Keratinocyte (primary cell): ENCODE measurements at regions not wholly inside any gene's neighbourhood (a gene's known extent, or its start where the extent isn't known, plus 50 kb on each side); places are given as distances from the start of the nearest gene placed in this dataset.
"Not testable (repeated sequence)": the region's sequence is repeated elsewhere in the genome, so short reads cannot be mapped to it uniquely, and the experiment has no call there.

Experiments
- DNase-seq: peaks from one replicate; pipeline ENCODE4 v3.0.0-alpha.2; 2011; ENCODE audit warnings: low read depth, missing footprints, low spot score
- FAIRE-seq: peaks from 2 replicates; lab custom pipeline; 2011; peaks lifted over from hg19 to GRCh38; lab: Jason Lieb, UNC
- H2AFZ ChIP-seq: 2 replicates; pipeline ENCODE4 v1.6.0; 2012; ENCODE audit warnings: low read length, control low read depth, inconsistent platforms; ENCODE audit not compliant: control insufficient read depth
- H3K27ac ChIP-seq: 2 replicates; pipeline ENCODE4 v1.5.1; 2011; ENCODE audit warnings: low read length; ENCODE audit not compliant: control insufficient read depth, insufficient read depth
- H3K27me3 ChIP-seq: 3 replicates; pipeline ENCODE4 v1.6.0; 2011; ENCODE audit warnings: low read length; ENCODE audit not compliant: control insufficient read depth, insufficient read depth; ENCODE audit errors: extremely low read depth
- H3K36me3 ChIP-seq, 2 experiments: 2 replicates in 1 of 2; 3 replicates in 1 of 2; pipeline ENCODE4 v1.5.1; 2011; ENCODE audit warnings: low read length in 2 of 2, mild to moderate bottlenecking in 1 of 2; ENCODE audit not compliant: control insufficient read depth in 2 of 2, insufficient read depth in 2 of 2; ENCODE audit errors: extremely low read depth in 1 of 2
- H3K4me1 ChIP-seq: 3 replicates; pipeline ENCODE4 v1.5.1; 2011; ENCODE audit warnings: low read length; ENCODE audit not compliant: control insufficient read depth, insufficient read depth; ENCODE audit errors: extremely low read depth
- H3K4me2 ChIP-seq: 3 replicates; pipeline ENCODE4 v1.6.0; 2011; ENCODE audit warnings: low read depth, low read length; ENCODE audit not compliant: control insufficient read depth, insufficient read depth; ENCODE audit errors: extremely low read depth
- H3K4me3 ChIP-seq, 3 experiments: fragments of 200-600 bp in 1 of 3; sonication (generic) in 1 of 3; 2 replicates in 2 of 3; 3 replicates in 1 of 3; pipeline ENCODE4 v1.5.1; 2011 to 2016; ENCODE audit warnings: low read length in 3 of 3, mild to moderate bottlenecking in 3 of 3, control low read depth in 2 of 3, inconsistent platforms in 1 of 3, low read depth in 1 of 3, mixed read lengths in 1 of 3, mixed run types in 1 of 3, moderate library complexity in 1 of 3; ENCODE audit not compliant: control insufficient read depth in 2 of 3, insufficient read depth in 2 of 3; ENCODE audit errors: extremely low read depth in 1 of 3
- H3K79me2 ChIP-seq: 2 replicates; pipeline ENCODE4 v1.6.0; 2012; ENCODE audit warnings: low read length; ENCODE audit not compliant: control insufficient read depth, insufficient read depth
- H3K9ac ChIP-seq: 3 replicates; pipeline ENCODE4 v1.6.0; 2011; ENCODE audit warnings: low read length; ENCODE audit not compliant: control insufficient read depth, insufficient read depth; ENCODE audit errors: extremely low read depth
- H3K9me1 ChIP-seq: 3 replicates; pipeline ENCODE4 v1.6.0; 2011; ENCODE audit warnings: low read length; ENCODE audit not compliant: control insufficient read depth, insufficient read depth; ENCODE audit errors: extremely low read depth
- H3K9me3 ChIP-seq: 2 replicates; pipeline ENCODE4 v1.5.1; 2012; ENCODE audit warnings: low read depth, low read length; ENCODE audit not compliant: control insufficient read depth
- H4K20me1 ChIP-seq: 3 replicates; pipeline ENCODE4 v1.6.0; 2011; ENCODE audit warnings: low read length; ENCODE audit not compliant: control insufficient read depth, insufficient read depth; ENCODE audit errors: extremely low read depth
- CTCF ChIP-seq, 3 experiments: IDR thresholded peaks in 1 of 3; conservative IDR thresholded peaks in 1 of 3; optimal IDR thresholded peaks in 1 of 3; 2 replicates in 2 of 3; 3 replicates in 1 of 3; pipeline versions ENCODE3 to v1.5.1; 2011; ENCODE audit warnings: low read length in 3 of 3, mild to moderate bottlenecking in 3 of 3, moderate library complexity in 2 of 3, control low read depth in 1 of 3, inconsistent platforms in 1 of 3; ENCODE audit not compliant: insufficient read depth in 2 of 3; ENCODE audit errors: extremely low read depth in 1 of 3
- EZH2 ChIP-seq: IDR thresholded peaks from one replicate; pipeline ENCODE4 v1.6.1; 2012; ENCODE audit warnings: inconsistent platforms, mild to moderate bottlenecking, low read length, moderate library complexity
- dilution Hi-C: fragments of 300-500 bp; cut with MboI; formaldehyde crosslinking; loops from one replicate; pipeline ENCODE4 v1.7.0; 2020; ENCODE audit warnings: low sequenced_read_pairs; ENCODE audit not compliant: extremely low pct_ligation_motif_present

DNA sequence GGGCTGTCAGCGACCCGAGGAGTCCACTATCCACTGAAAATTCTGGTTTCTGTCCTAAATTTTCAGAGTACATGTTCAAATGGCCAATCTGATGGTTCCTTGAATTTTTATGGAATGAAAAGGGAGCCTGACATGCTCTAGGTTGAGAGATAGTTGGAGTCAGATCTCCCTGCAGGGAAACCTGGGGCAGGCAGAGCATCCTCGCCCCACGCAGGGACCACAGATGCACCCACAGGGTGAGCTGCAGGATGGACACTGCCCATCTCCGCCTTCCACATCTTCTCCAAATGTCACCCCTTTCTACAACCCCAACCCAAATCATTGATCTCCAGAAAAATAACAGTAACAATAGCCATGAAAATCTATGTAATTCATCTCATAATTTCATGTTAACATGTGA lies 114.2 kb upstream of the IGLL5 start:
- DNase-seq, result no peak

GRCh38 chr22:22773979-22774604 lies 113.5 kb upstream of the IGLL5 start:
- Histone ChIP-seq H3K4me2 (no peak overlapping the region), H4K20me1 (no peaks in the 10 kb centered on the region), H3K27me3 (no peaks in the 10 kb centered on the region), H3K27ac (no peak overlapping the region), H3K36me3 (no peaks in the 10 kb centered on the region), H3K9me3 (no peaks in the 10 kb centered on the region), H3K79me2 (no peaks in the 10 kb centered on the region), H3K9ac (no peak overlapping the region), H2AFZ (no peak overlapping the region), H3K4me3 (no peak overlapping the region), H3K4me1 (no peaks in the 10 kb centered on the region), H3K9me1 (no peaks in the 10 kb centered on the region)
- TF ChIP-seq EZH2 (no peak), CTCF (optimal IDR thresholded peaks at IDR 0.05 in 1 of 3, IDR thresholded peaks at IDR 0.05 in 1 of 3, conservative IDR thresholded peaks at IDR 0.05 in 1 of 3; ENCODE audit: extremely low read depth in 1 of 3, insufficient read depth in 2 of 3, low read length in 3 of 3) (no peak)
- DNase-seq (no peak), FAIRE-seq (no peak)
- dilution Hi-C loops, result no loop called here

More for the DNA sequence above, 114.2 kb upstream of the IGLL5 start:
- no peaks in the 10 kb centered on the region for H3K9me3 ChIP-seq
- dilution Hi-C loops, result no loop called here
- no peak overlapping the region for H3K4me2 ChIP-seq
- H3K9me1 ChIP-seq, result no peaks in the 10 kb centered on the region
- H3K4me3 ChIP-seq, result no peak overlapping the region
- no peaks in the 10 kb centered on the region for H3K36me3 ChIP-seq
- H4K20me1 ChIP-seq, result no peaks in the 10 kb centered on the region
- no peak for FAIRE-seq
- no peak overlapping the region for H2AFZ ChIP-seq
- H3K79me2 ChIP-seq, result no peaks in the 10 kb centered on the region
- no peaks in the 10 kb centered on the region for H3K27me3 ChIP-seq
- no peak overlapping the region for H3K9ac ChIP-seq
- no peak for TF ChIP-seq CTCF (optimal IDR thresholded peaks at IDR 0.05 in 1 of 3, IDR thresholded peaks at IDR 0.05 in 1 of 3, conservative IDR thresholded peaks at IDR 0.05 in 1 of 3; ENCODE audit: extremely low read depth in 1 of 3, insufficient read depth in 2 of 3, low read length in 3 of 3)
- no peak for TF ChIP-seq EZH2
- H3K4me1 ChIP-seq, result no peaks in the 10 kb centered on the region
- no peak overlapping the region for H3K27ac ChIP-seq

GRCh38 chr22:22774762-22775161 lies 112.9 kb upstream of the IGLL5 start:
- H3K27ac ChIP-seq, H3K9me3 ChIP-seq, FAIRE-seq, H3K79me2 ChIP-seq, H3K9ac ChIP-seq, H2AFZ ChIP-seq, DNase-seq, dilution Hi-C loops, H3K36me3 ChIP-seq, H3K27me3 ChIP-seq, H3K4me3 ChIP-seq, H3K4me2 ChIP-seq, H4K20me1 ChIP-seq, H3K9me1 ChIP-seq, H3K4me1 ChIP-seq: not testable (repeated sequence)
